Spinal cord (tissue), 9 donors: ENCODE measurements at regions not wholly inside any gene's neighbourhood (a gene's known extent, or its start where the extent isn't known, plus 50 kb on each side); places are given as distances from the start of the nearest gene placed in this dataset.

Source experiments
- DNase-seq, 6 donors: peaks; one replicate each; pipeline versions ENCODE4 v3.0.0 to v3.0.0-alpha.2; 2013 to 2015; ENCODE audit warnings: low spot score in 6 of 6, low read depth in 4 of 6
- H3K27ac ChIP-seq: one replicate; pipeline ENCODE4 v1.5.1; 2013; ENCODE audit warnings: low read depth, low read length, control low read depth
- H3K27me3 ChIP-seq: one replicate; pipeline ENCODE4 v1.6.1; 2013; ENCODE audit warnings: low read length; ENCODE audit not compliant: control insufficient read depth, insufficient read depth
- H3K36me3 ChIP-seq: one replicate; pipeline ENCODE4 v1.6.1; 2013; ENCODE audit warnings: low read length; ENCODE audit not compliant: control insufficient read depth, insufficient read depth
- H3K4me1 ChIP-seq: one replicate; pipeline ENCODE4 v1.6.1; 2013; ENCODE audit warnings: low read length; ENCODE audit not compliant: control insufficient read depth, insufficient read depth
- H3K4me3 ChIP-seq: one replicate; pipeline ENCODE4 v1.5.1; 2013; ENCODE audit warnings: low read depth, low read length, control low read depth
- H3K9me3 ChIP-seq: one replicate; pipeline ENCODE4 v1.6.1; 2013; ENCODE audit warnings: low read length; ENCODE audit not compliant: control insufficient read depth, insufficient read depth
- WGBS: methylation state at CpG from one replicate; pipeline ENCODE4 v1.1.5; 2013; ENCODE audit warnings: missing lambda C conversion rate; ENCODE audit not compliant: insufficient coverage; 5-methylcytosine and 5-hydroxymethylcytosine counted together
- donor health status: healthy.

GRCh38 chr17:69958063-69958462 lies 117.0 kb upstream of the KCNJ16 start:
- DNase-seq: no peak
- WGBS: 100% methylated on average over 1 of the region's 3 CpGs

GRCh38 chr17:69959283-69959682 lies 115.7 kb upstream of the KCNJ16 start:
- no peak for DNase-seq
- Histone ChIP-seq H3K9me3 (no peaks in the 10 kb centered on the region), H3K36me3 (no peaks in the 10 kb centered on the region), H3K27me3 (no peaks in the 10 kb centered on the region), H3K27ac (no peak overlapping the region), H3K4me3 (no peak overlapping the region), H3K4me1 (peaks cover 4% of the 10 kb centered on the region)

More at GRCh38 chr17:69958063-69958462, 117.0 kb upstream of the KCNJ16 start:
- peaks cover 4% of the 10 kb centered on the region for H3K4me1 ChIP-seq
- no peak overlapping the region for H3K27ac ChIP-seq
- no peak overlapping the region for H3K4me3 ChIP-seq
- no peaks in the 10 kb centered on the region for H3K9me3 ChIP-seq
- H3K36me3 ChIP-seq: no peaks in the 10 kb centered on the region
- no peaks in the 10 kb centered on the region for H3K27me3 ChIP-seq

- H3K4me1 ChIP-seq: peaks cover 4% of the 10 kb centered on the region
- no peaks in the 10 kb centered on the region for H3K36me3 ChIP-seq
- no peaks in the 10 kb centered on the region for H3K9me3 ChIP-seq
- no peak overlapping the region for H3K4me3 ChIP-seq
- DNase-seq: peak in 1 of 6 donors; percentile 39
- H3K27me3 ChIP-seq: no peaks in the 10 kb centered on the region
- no peak overlapping the region for H3K27ac ChIP-seq
These were observed 114.3 kb upstream of the KCNJ16 start for GRCh38 chr17:69960755-69961154.

GRCh38 chr17:69961501-69962145 lies 113.4 kb upstream of the KCNJ16 start:
- WGBS: 19% methylated on average over 4 of the region's 7 CpGs
- Histone ChIP-seq H3K27ac (peak overlapping the region; percentile 10), H3K27me3 (no peaks in the 10 kb centered on the region), H3K4me3 (no peak overlapping the region), H3K36me3 (no peaks in the 10 kb centered on the region), H3K9me3 (no peaks in the 10 kb centered on the region), H3K4me1 (peaks cover 4% of the 10 kb centered on the region)
- DNase-seq: peak in 5 of 6 donors; percentile 37 to 81 (median 47)

GRCh38 chr17:69962436-69962995 lies 112.5 kb upstream of the KCNJ16 start:
- peak overlapping the region; percentile 8 for H3K27ac ChIP-seq
- peak in 2 of 6 donors; percentile 21 to 68 for DNase-seq

GRCh38 chr17:69967910-69968411 lies 107.1 kb upstream of the KCNJ16 start:
- H3K4me1 ChIP-seq: no peaks in the 10 kb centered on the region

More at GRCh38 chr17:69962436-69962995, 112.5 kb upstream of the KCNJ16 start:
- Histone ChIP-seq H3K36me3 (no peaks in the 10 kb centered on the region), H3K9me3 (no peaks in the 10 kb centered on the region), H3K27me3 (no peaks in the 10 kb centered on the region), H3K4me1 (peaks cover 4% of the 10 kb centered on the region), H3K4me3 (no peak overlapping the region)
- 50% methylated on average over 1 of the region's 2 CpGs for WGBS

GRCh38 chr17:69969897-69970296 lies 105.1 kb upstream of the KCNJ16 start:
- no peak for DNase-seq
- Histone ChIP-seq H3K36me3 (no peaks in the 10 kb centered on the region), H3K27me3 (no peaks in the 10 kb centered on the region), H3K4me3 (no peak overlapping the region), H3K27ac (no peak overlapping the region), H3K4me1 (no peaks in the 10 kb centered on the region), H3K9me3 (no peaks in the 10 kb centered on the region)
- WGBS: 100% methylated on average over 1 of the region's 2 CpGs

More at GRCh38 chr17:69967910-69968411, 107.1 kb upstream of the KCNJ16 start:
- no peak overlapping the region for H3K4me3 ChIP-seq
- no peaks in the 10 kb centered on the region for H3K36me3 ChIP-seq
- DNase-seq: no peak
- H3K27me3 ChIP-seq: no peaks in the 10 kb centered on the region
- H3K9me3 ChIP-seq: no peaks in the 10 kb centered on the region
- 82% methylated on average over 1 of the region's 3 CpGs for WGBS
- no peak overlapping the region for H3K27ac ChIP-seq

- WGBS: no CpG with 5 or more reads among the region's 1 CpG
- Histone ChIP-seq H3K4me1 (no peaks in the 10 kb centered on the region), H3K9me3 (no peaks in the 10 kb centered on the region), H3K36me3 (no peaks in the 10 kb centered on the region), H3K4me3 (no peak overlapping the region), H3K27ac (no peak overlapping the region), H3K27me3 (no peaks in the 10 kb centered on the region)
- DNase-seq: no peak
These were observed 102.8 kb upstream of the KCNJ16 start for GRCh38 chr17:69972251-69972650.

- no peaks in the 10 kb centered on the region for H3K4me1 ChIP-seq
- no peak overlapping the region for H3K27ac ChIP-seq
- no peak for DNase-seq
- no CpG with 5 or more reads among the region's 1 CpG for WGBS
- no peaks in the 10 kb centered on the region for H3K27me3 ChIP-seq
- no peak overlapping the region for H3K4me3 ChIP-seq
- H3K36me3 ChIP-seq: no peaks in the 10 kb centered on the region
- H3K9me3 ChIP-seq: no peaks in the 10 kb centered on the region
These were observed 99.2 kb upstream of the KCNJ16 start for GRCh38 chr17:69975808-69976207.

GRCh38 chr17:69978056-69978646 lies 96.9 kb upstream of the KCNJ16 start:
- Histone ChIP-seq H3K9me3 (no peaks in the 10 kb centered on the region), H3K4me3 (no peak overlapping the region), H3K36me3 (no peaks in the 10 kb centered on the region), H3K4me1 (no peaks in the 10 kb centered on the region), H3K27me3 (no peaks in the 10 kb centered on the region), H3K27ac (no peak overlapping the region)
- 73% methylated on average over 1 of the region's 1 CpG for WGBS
- DNase-seq: no peak
